ENCODE measurements at regions not wholly inside any gene's neighbourhood (a gene's known extent, or its start where the extent isn't known, plus 50 kb on each side); places are given as distances from the start of the nearest gene placed in this dataset.

- no peak for FAIRE-seq
Measured at GRCh38 chr16:86664522-86665318, 86.4 kb downstream of the FOXL1 start.

GRCh38 chr16:86665319-86665675 is 86.9 kb downstream of the FOXL1 start:
- FAIRE-seq, result no peak

GRCh38 chr16:86665929-86666328 is 87.6 kb downstream of the FOXL1 start:
- no peak for FAIRE-seq

- no peak for FAIRE-seq
Measured at GRCh38 chr16:86667035-86667434, 88.7 kb downstream of the FOXL1 start.

- no peak for FAIRE-seq
Measured at GRCh38 chr16:86668136-86668910, 90.0 kb downstream of the FOXL1 start.

- FAIRE-seq, result no peak
Measured at GRCh38 chr16:86669285-86669805, 91.0 kb downstream of the FOXL1 start.

- no peak for FAIRE-seq
Measured at GRCh38 chr16:86669937-86670749, 91.8 kb downstream of the FOXL1 start.

- no peak for FAIRE-seq
Measured at GRCh38 chr16:86670750-86671234, 92.4 kb downstream of the FOXL1 start.

GRCh38 chr16:86671486-86672178 is 93.3 kb downstream of the FOXL1 start:
- FAIRE-seq, result peak; percentile 97

- FAIRE-seq, result no peak
Measured at GRCh38 chr16:86672179-86672863, 94.0 kb downstream of the FOXL1 start.

GRCh38 chr16:86673090-86673955 is 95.0 kb downstream of the FOXL1 start:
- FAIRE-seq, result no peak

- FAIRE-seq, result no peak
Measured at GRCh38 chr16:86673956-86674453, 95.7 kb downstream of the FOXL1 start.

- no peak for FAIRE-seq
Measured at GRCh38 chr16:86676254-86676670, 97.9 kb downstream of the FOXL1 start.

- FAIRE-seq, result no peak
Measured at GRCh38 chr16:86679490-86679889, 101.1 kb downstream of the FOXL1 start.

GRCh38 chr16:86680162-86680561 is 101.8 kb downstream of the FOXL1 start:
- FAIRE-seq, result no peak

GRCh38 chr16:86680661-86681030 is 102.3 kb downstream of the FOXL1 start:
- FAIRE-seq, result no peak

GRCh38 chr16:86681031-86681756 is 102.8 kb downstream of the FOXL1 start:
- no peak for FAIRE-seq

- no peak for FAIRE-seq
Measured at GRCh38 chr16:86681757-86682106, 103.4 kb downstream of the FOXL1 start.

GRCh38 chr16:86682219-86682904 is 104.0 kb downstream of the FOXL1 start:
- FAIRE-seq, result no peak
